C4-2B (cell line): ENCODE measurements at regions not wholly inside any gene's neighbourhood (a gene's known extent, or its start where the extent isn't known, plus 50 kb on each side); places are given as distances from the start of the nearest gene placed in this dataset.

Source experiments
- H3K27ac ChIP-seq: fragments of 450-650 bp; 2 replicates; pipeline ENCODE4 v1.5.1; 2017
- ZFX ChIP-seq: fragments of 450-650 bp; IDR thresholded peaks from 2 replicates; pipeline ENCODE4 v1.6.1; 2017
- TF ChIP-seq, protein P1 (sequence below): fragments of 450-650 bp; conservative IDR thresholded peaks from 2 replicates; pipeline ENCODE4 v1.5.1; 2017; ENCODE audit warnings: mild to moderate bottlenecking

DNA sequence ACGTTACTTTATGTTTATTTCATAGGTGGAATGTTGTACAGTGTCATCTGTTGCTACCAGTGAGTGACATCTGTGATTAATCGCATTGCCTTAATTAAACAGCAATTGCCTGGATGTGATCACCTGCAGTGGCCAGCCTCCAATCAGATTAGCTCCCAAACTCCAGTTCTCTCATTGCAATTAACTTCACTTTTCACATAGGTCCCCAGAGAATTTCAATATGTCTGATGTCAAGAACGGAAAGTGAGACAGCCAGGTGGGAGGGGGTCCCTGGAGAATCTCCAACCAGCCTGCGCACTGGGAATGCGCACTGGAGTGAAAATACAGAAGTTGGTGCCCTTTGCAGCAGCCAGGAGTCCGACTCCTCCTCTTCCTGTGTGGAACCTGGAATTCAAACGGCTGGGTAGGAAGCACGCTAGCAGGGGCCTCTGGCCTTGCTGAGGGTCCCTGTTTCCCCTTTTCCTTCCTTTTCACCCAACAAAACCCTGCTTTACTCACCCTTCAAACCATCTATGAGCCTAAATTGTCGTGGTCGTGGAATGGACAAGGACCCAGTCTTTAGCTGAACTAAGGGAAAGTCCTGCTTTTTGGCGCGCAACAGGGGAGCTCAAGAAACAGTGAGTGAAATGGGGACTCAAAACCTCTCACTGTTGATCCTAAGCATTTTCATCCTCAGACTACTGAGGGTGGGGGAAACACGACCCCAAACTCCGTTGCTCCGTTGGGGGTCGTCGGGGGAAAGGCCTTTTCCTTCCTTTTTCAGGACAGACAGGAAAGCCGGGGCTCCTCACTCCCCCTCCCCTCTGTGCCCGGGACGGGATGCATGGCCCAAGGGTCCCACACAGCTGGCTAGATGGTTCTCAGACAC, 1355.5 kb upstream of the LRRTM3 start:
- no peak overlapping the region for H3K27ac ChIP-seq
- TF ChIP-seq ZFX: no peak
- TF ChIP-seq, protein P1, sequence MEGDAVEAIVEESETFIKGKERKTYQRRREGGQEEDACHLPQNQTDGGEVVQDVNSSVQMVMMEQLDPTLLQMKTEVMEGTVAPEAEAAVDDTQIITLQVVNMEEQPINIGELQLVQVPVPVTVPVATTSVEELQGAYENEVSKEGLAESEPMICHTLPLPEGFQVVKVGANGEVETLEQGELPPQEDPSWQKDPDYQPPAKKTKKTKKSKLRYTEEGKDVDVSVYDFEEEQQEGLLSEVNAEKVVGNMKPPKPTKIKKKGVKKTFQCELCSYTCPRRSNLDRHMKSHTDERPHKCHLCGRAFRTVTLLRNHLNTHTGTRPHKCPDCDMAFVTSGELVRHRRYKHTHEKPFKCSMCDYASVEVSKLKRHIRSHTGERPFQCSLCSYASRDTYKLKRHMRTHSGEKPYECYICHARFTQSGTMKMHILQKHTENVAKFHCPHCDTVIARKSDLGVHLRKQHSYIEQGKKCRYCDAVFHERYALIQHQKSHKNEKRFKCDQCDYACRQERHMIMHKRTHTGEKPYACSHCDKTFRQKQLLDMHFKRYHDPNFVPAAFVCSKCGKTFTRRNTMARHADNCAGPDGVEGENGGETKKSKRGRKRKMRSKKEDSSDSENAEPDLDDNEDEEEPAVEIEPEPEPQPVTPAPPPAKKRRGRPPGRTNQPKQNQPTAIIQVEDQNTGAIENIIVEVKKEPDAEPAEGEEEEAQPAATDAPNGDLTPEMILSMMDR: no peak

DNA sequence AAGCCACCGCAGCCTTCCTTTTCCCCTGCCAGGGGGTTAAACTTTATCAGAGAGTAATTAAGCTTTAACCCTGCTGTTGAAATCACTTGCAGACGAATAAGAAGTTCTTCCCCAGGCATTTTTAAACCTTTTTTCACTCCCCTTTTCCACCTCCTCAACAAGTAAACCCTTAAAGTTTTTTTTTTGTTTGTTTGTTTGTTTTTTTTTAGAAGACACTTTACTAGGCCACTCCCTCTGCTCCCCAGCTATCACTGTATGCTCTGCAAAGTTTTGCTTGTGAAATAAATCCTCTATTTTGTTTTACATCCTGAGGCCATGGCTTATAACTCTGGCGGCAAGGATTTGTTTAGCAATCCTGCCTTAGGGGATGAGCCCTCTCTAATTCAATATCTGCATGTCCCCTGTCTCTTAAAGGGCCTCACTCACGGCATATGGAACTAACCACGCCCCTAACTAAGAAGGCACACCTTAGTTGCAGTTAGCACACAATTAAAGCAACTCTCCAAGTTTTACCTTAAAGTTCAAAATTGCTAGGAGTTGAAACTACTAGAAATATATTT, 1354.7 kb upstream of the LRRTM3 start:
- H3K27ac ChIP-seq: no peak overlapping the region
- TF ChIP-seq ZFX: no peak
- TF ChIP-seq, protein P1: no peak

DNA sequence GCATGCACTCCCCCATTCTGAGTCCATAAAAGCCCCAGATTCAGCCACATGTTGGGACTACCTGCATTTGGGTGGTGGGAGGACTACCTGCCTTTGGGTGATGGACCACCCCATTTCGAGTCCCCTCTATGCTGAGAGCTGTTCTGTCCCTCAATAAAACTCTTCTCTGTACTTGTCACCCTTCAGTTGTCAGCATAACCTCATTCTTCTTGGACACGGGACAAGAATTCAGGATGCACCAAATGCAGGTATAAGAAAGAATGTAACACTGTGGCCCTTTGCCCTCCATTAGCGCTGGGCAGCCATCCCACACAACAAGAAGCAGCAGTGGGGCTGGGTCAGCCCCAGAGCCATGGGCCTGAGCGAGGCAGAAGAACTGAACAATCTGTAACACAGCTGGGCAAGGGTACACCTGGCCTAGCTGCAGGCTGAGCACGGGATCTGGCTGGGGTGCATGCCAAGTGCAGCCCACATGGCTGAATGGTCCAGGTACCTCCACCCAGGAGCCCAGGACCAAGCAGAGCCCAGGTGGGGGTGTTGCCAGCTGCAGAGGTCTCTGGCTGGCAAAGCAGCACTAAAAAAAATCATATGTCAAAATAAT, 1344.3 kb upstream of the LRRTM3 start:
- TF ChIP-seq, protein P1: no peak
- no peak for TF ChIP-seq ZFX

DNA sequence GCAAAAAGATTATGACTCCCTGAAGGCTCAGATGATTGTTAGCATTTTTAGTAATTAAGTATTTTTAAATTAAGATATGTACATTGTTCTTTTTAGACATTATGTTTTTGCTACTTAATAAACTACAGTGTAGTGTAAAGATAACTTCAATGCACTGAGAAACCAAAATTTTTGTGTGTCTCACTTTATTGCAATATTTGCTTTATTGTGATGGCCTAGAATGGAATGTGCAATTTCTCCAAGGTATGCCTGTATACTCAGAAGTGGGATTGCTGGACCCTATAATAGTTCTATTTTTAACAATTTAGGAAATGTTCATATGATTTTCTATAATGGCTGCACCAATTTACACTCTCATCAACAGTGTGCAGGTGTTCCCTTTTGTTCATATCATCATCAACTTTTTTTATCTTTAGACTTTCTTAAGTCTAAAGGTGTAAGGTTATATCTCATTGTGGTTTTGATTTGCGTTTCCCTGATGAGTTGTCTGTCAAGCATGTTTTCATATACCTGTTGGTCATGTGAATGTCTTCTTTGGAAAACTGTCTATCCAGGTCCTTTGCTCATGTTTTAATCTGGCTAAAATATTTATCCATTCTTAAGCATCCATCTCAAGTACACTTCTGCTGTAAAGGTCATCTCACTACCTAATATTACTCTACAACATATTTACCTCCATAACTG, 1323.5 kb upstream of the LRRTM3 start:
- no peak overlapping the region for H3K27ac ChIP-seq
- TF ChIP-seq, protein P1: no peak
- no peak for TF ChIP-seq ZFX

More for the DNA sequence above, 1344.3 kb upstream of the LRRTM3 start:
- no peak overlapping the region for H3K27ac ChIP-seq

DNA sequence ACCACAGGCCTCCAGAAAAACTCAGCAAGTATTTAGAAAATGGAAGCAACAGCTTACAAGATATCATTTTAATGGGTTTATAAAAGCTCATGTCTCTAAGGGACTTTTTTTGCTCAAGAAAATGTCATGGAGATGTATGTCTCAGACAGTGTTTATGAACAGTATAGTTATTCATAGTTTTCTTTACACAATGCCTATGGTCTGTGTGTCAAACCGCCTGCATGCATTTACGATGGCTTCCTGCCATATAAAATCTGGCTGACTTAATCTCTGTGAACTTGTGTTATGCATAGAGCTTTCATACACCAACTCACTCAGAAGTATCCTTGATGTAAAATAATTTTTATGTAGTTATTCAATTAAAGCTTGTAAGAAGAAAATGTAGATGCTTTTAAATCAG, 1314.2 kb upstream of the LRRTM3 start:
- H3K27ac ChIP-seq: no peak overlapping the region
- no peak for TF ChIP-seq ZFX
- TF ChIP-seq, protein P1: no peak

DNA sequence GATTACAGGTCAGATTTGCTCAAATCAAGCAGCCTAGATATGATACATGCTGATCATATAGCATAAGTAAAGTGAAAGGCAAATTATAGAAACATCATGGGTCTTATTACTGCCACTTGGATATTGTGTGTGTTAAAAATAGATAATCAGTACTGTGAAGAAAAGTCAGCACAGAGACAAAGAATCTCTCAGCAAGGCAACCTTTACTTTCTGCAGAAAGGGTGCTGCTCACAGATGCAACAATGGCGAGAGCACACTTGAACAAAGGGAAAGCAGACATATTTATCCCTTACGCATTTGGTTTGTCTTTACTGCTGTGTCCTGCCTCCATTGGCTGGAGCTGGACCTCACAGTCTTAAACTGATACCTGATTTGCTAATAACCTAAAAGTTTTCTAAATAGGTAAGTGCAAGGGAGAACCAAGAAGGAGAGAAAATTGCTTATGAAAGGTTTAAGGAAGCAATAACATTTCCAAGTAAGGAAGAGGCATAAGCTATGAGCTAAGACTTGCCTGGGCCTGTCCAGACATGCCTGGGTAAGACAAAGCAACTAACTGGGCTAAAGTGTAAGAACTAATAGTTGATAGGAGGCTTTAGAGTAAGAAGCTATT, 1310.8 kb upstream of the LRRTM3 start:
- no peak overlapping the region for H3K27ac ChIP-seq
- TF ChIP-seq, protein P1: no peak
- no peak for TF ChIP-seq ZFX
